GM12874 (cell line): ENCODE measurements at regions not wholly inside any gene's neighbourhood (a gene's known extent, or its start where the extent isn't known, plus 50 kb on each side); places are given as distances from the start of the nearest gene placed in this dataset.

Experiments
- CTCF ChIP-seq: IDR thresholded peaks from 2 replicates; pipeline ENCODE4 v1.5.1; 2011; ENCODE audit warnings: low read depth, mild to moderate bottlenecking, control low read depth, low read length, moderate library complexity; ENCODE audit not compliant: insufficient read depth

GRCh38 chr21:27713154-27714109, 746.5 kb upstream of the ADAMTS5 start:
- no peak for TF ChIP-seq CTCF

GRCh38 chr21:27704567-27705166, 737.8 kb upstream of the ADAMTS5 start:
- no peak for TF ChIP-seq CTCF

GRCh38 chr21:27703791-27704190, 736.9 kb upstream of the ADAMTS5 start:
- TF ChIP-seq CTCF: no peak

GRCh38 chr21:27700974-27701614, 734.2 kb upstream of the ADAMTS5 start:
- TF ChIP-seq CTCF: peak; percentile 50

DNA sequence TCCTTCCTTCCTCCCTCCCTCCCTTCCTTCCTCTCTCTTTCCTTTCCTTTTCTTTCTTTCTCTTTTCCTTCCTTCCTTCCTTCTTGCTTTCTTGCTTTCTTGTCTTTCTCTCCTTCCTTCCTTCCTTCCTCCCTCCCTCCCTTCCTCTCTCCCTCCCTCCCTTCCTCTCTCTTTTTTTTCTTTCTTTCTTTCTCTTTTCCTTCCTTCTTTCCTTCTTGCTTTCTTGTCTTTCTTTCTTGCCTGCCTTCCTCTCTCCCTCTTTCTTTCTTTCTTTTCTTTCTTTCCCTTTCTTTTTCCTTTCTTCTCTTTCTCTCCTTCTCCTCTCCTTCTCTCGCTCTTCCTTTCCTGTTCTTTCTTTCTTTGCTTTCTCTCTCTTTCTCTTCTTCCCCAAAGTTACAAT, 728.4 kb upstream of the ADAMTS5 start:
- TF ChIP-seq CTCF: no peak

GRCh38 chr21:27694667-27695066, 727.8 kb upstream of the ADAMTS5 start:
- TF ChIP-seq CTCF: no peak

DNA sequence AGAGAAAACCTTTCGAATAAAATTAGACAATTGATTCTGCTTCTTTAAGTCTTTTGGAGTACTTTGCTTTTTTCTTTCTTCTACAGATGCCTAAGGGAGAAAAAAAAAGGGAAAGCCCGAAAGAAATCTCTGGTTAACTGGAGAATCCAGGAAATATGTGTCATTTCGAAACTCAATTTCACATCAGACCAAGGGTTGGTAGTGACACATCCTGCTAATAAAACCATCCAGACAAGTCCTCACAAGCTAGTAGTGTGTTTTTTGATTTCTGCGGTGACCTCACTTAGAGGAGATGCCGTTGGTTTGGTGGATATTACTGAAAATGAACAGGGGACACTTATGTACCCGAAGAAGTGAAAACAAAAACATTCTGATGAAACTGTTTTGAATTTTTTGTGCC, 726.5 kb upstream of the ADAMTS5 start:
- no peak for TF ChIP-seq CTCF
